ENCODE measurements at regions not wholly inside any gene's neighbourhood (a gene's known extent, or its start where the extent isn't known, plus 50 kb on each side); places are given as distances from the start of the nearest gene placed in this dataset.
A peak's percentile ranks its signal among the peaks of the same experiment; 100 is the strongest.

DNA sequence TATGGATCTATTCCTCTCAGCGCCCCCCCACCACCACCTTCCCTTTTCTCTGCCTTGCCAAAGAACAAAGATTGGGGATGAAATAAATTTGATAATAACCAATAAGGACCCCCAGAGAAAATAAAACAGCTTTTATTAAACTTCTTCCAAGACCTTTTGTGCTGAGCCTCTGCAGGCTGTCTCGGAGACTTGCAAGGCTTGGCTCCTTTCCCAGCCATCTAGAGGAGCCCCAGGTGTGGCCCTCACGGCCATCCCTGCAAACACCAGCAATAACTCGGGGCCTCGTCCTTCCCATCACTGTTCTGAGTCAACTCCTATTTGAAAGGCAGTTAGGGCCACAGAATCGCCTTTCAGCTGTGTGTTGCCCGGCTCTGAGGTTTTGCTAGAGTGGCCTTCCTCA, 51.2 kb upstream of the LMO1 start:
- peaks cover 6 to 9% of the 10 kb centered on the region in 2 donors for H3K27me3 Mint-ChIP-seq
- no peaks in the 10 kb centered on the region for H3K9me3 Mint-ChIP-seq
- no peak overlapping the region for H3K4me3 Mint-ChIP-seq
- ATAC-seq (no peak), DNase-seq (ENCODE audit: low spot score) (peak; percentile 2)
- H3K36me3 Mint-ChIP-seq = no peaks in the 10 kb centered on the region
- H3K27ac Mint-ChIP-seq = no peak overlapping the region
- no peaks in the 10 kb centered on the region for H3K4me1 Mint-ChIP-seq (ENCODE audit: low read depth in 2 of 2)

DNA sequence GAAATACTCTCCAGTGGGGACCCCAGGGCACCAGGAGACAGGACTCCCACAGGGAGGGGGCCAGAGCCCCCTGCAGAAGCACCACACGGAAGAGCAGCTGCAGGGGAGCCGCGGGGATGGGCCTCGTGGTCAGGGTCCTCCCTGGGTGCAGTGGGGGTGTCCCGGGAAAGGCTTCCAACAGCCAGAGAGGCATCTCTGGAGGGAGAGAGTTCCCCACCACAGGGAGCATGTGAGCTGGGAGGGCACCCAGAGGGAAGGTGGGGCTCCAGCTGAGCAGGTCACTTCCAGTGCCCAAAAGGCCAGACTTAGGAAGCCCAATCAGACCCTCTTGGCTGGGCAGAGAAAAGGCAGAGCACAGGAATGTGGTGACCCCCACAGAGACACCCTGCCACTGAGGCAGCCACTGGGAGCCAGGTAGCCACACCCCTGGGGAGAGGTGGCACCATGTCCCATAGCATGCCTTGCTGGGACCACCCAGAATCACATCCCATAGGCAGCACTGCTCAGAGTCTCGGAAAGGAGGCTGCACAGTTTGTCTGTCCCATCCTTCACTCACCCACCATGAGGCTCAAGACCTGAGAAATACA, 49.9 kb upstream of the LMO1 start:
- DNase-seq (ENCODE audit: low spot score) (peak; percentile 32), ATAC-seq (peak in 1 of 2 donors; percentile 10)
- H3K4me3 Mint-ChIP-seq = no peak overlapping the region
- peaks cover 0 to 8% of the 10 kb centered on the region in 2 donors for H3K27me3 Mint-ChIP-seq
- peaks cover 0 to 5% of the 10 kb centered on the region in 2 donors for H3K4me1 Mint-ChIP-seq (ENCODE audit: low read depth in 2 of 2)
- H3K36me3 Mint-ChIP-seq = no peaks in the 10 kb centered on the region
- H3K27ac Mint-ChIP-seq = no peak overlapping the region
- no peaks in the 10 kb centered on the region for H3K9me3 Mint-ChIP-seq
